Loucy (cell line): ENCODE measurements at regions not wholly inside any gene's neighbourhood (a gene's known extent, or its start where the extent isn't known, plus 50 kb on each side); places are given as distances from the start of the nearest gene placed in this dataset.

ENCODE experiments used
- H2AFZ ChIP-seq: fragments of 200-600 bp; sonication (generic); 2 replicates; pipeline ENCODE4 v1.6.0; 2016; ENCODE audit warnings: antibody characterized with exemption, mild to moderate bottlenecking, low read length, moderate library complexity
- H3F3A ChIP-seq: fragments of 200-600 bp; 2 replicates; pipeline ENCODE4 v1.6.0; 2016; ENCODE audit warnings: antibody characterized with exemption, low read depth, mild to moderate bottlenecking
- H3K27me3 ChIP-seq: fragments of 200-600 bp; sonication (generic); 2 replicates; pipeline ENCODE4 v1.6.1; 2014; ENCODE audit warnings: low read length, mild to moderate bottlenecking; ENCODE audit not compliant: insufficient read depth, poor library complexity, severe bottlenecking
- H3K36me3 ChIP-seq: fragments of 200-600 bp; sonication (generic); 2 replicates; pipeline ENCODE4 v1.6.1; 2016; ENCODE audit warnings: low read length; ENCODE audit not compliant: insufficient read depth
- H3K4me1 ChIP-seq: fragments of 200-600 bp; sonication (generic); 2 replicates; pipeline ENCODE4 v1.5.1; 2014; ENCODE audit warnings: low read length, mild to moderate bottlenecking; ENCODE audit not compliant: insufficient read depth, poor library complexity, severe bottlenecking
- H3K4me2 ChIP-seq: fragments of 200-600 bp; sonication (generic); 2 replicates; pipeline ENCODE4 v1.6.0; 2014; ENCODE audit warnings: antibody characterized with exemption, low read length, low read depth, mild to moderate bottlenecking; ENCODE audit not compliant: poor library complexity, severe bottlenecking
- H3K4me3 ChIP-seq: fragments of 200-600 bp; sonication (generic); 2 replicates; pipeline ENCODE4 v1.5.1; 2014; ENCODE audit warnings: low read length, mild to moderate bottlenecking, mixed read lengths; ENCODE audit not compliant: poor library complexity, severe bottlenecking
- H3K79me2 ChIP-seq: fragments of 200-600 bp; sonication (generic); 2 replicates; pipeline ENCODE4 v1.6.1; 2014; ENCODE audit warnings: low read length; ENCODE audit not compliant: insufficient read depth
- H3K9ac ChIP-seq: fragments of 200-600 bp; sonication (generic); 2 replicates; pipeline ENCODE4 v1.6.0; 2014; ENCODE audit warnings: mild to moderate bottlenecking, low read depth, low read length, moderate library complexity; ENCODE audit not compliant: poor library complexity, severe bottlenecking
- H3K9me2 ChIP-seq: fragments of 200-600 bp; sonication (generic); replicated peaks from 2 replicates; pipeline ENCODE4 v1.6.1; 2016; ENCODE audit warnings: low read depth, low read length, mixed read lengths
- H3K9me3 ChIP-seq: fragments of 200-600 bp; sonication (generic); 2 replicates; pipeline ENCODE4 v1.6.1; 2014; ENCODE audit warnings: mild to moderate bottlenecking, antibody characterized with exemption, low read length, low read depth; ENCODE audit not compliant: insufficient read depth
- H4K20me1 ChIP-seq: fragments of 200-600 bp; sonication (generic); 2 replicates; pipeline ENCODE4 v1.6.0; 2014; ENCODE audit warnings: antibody characterized with exemption, low read length, mild to moderate bottlenecking; ENCODE audit not compliant: insufficient read depth, poor library complexity, severe bottlenecking
- EZH2phosphoT487 ChIP-seq: fragments of 200-600 bp; IDR thresholded peaks from 2 replicates; pipeline ENCODE4 v1.6.1; 2018; ENCODE audit warnings: antibody characterized with exemption, mild to moderate bottlenecking, moderate library complexity, borderline replicate concordance
- TF ChIP-seq, protein P1 (sequence below): fragments of 200-600 bp; sonication (generic); conservative IDR thresholded peaks from 2 replicates; pipeline ENCODE4 v1.5.1; 2014; ENCODE audit warnings: mild to moderate bottlenecking, antibody characterized with exemption, low read length

DNA sequence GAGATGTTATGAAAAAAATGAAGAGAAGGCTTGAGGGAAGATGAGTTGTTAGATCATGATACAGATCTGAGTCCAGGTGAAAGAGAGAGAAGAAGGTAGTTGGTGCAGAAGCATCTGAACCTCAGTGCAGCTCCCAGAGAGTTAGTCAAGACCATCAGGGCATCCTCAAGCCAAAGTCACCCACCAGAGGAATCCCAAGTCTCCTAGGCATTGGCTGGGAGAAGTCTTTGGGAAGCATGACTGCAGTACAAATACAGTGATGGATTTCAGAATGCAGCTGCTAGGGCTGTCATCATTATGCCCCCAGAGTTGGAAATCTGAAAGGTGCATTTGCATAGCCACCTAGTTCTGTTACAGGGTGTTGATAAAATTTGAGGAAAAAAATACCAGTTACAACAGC lies 59.7 kb upstream of the GALNT18 start:
- Histone ChIP-seq H2AFZ (no peak overlapping the region), H3K9ac (no peak overlapping the region), H3K9me3 (0 out of 2 replicates have a peak, but pooled peaks cover 6% of the 10 kb centered on the region), H4K20me1 (no peaks in the 10 kb centered on the region), H3K4me3 (no peak overlapping the region), H3K79me2 (no peaks in the 10 kb centered on the region), H3K27me3 (no peaks in the 10 kb centered on the region), H3K4me2 (no peak overlapping the region), H3K4me1 (no peaks in the 10 kb centered on the region), H3K36me3 (no peaks in the 10 kb centered on the region), H3F3A (no peaks in the 10 kb centered on the region), H3K9me2 (no peaks in the 10 kb centered on the region)
- TF ChIP-seq, protein P1, sequence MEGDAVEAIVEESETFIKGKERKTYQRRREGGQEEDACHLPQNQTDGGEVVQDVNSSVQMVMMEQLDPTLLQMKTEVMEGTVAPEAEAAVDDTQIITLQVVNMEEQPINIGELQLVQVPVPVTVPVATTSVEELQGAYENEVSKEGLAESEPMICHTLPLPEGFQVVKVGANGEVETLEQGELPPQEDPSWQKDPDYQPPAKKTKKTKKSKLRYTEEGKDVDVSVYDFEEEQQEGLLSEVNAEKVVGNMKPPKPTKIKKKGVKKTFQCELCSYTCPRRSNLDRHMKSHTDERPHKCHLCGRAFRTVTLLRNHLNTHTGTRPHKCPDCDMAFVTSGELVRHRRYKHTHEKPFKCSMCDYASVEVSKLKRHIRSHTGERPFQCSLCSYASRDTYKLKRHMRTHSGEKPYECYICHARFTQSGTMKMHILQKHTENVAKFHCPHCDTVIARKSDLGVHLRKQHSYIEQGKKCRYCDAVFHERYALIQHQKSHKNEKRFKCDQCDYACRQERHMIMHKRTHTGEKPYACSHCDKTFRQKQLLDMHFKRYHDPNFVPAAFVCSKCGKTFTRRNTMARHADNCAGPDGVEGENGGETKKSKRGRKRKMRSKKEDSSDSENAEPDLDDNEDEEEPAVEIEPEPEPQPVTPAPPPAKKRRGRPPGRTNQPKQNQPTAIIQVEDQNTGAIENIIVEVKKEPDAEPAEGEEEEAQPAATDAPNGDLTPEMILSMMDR, result no peak
- no peak for TF ChIP-seq EZH2phosphoT487

DNA sequence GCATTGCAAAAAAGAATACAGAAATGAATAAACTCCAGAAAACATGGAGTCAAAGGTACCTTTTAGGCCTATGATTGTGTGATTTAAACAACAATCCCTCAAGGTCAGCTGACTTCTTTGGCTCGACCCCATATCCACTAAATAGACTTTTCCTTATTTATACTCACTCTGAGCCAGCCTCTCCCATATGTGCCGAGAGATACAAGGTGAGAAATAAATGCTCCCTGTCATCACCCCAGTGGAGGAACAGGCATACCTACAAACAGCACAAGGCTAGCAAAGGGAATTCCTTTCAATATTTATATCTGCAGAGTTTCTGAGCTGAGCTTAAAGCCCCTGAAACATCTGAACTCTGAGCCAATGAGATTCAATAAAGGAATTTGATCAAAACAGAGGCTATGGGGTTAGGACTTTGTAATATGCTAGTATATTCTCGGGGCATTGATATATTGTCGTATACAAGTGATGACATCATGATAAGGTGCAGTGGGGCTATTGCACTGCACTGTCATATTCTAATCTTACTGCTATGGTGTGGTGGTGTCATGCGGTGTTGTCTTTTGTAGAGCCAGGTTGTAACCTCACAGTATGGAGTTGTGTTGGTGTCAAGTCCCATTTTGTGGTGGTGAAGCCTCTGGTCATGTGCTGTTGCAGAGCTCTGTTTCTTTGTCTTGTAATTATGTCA lies 56.0 kb upstream of the GALNT18 start:
- H3K4me1 ChIP-seq, result no peaks in the 10 kb centered on the region
- H4K20me1 ChIP-seq, result no peaks in the 10 kb centered on the region
- no peak overlapping the region for H3K9ac ChIP-seq
- no peak for TF ChIP-seq EZH2phosphoT487
- TF ChIP-seq, protein P1, result no peak
- no peaks in the 10 kb centered on the region for H3K9me3 ChIP-seq
- H3K36me3 ChIP-seq, result no peaks in the 10 kb centered on the region
- H3F3A ChIP-seq, result no peaks in the 10 kb centered on the region
- H3K4me2 ChIP-seq, result no peak overlapping the region
- no peaks in the 10 kb centered on the region for H3K79me2 ChIP-seq
- no peaks in the 10 kb centered on the region for H3K9me2 ChIP-seq
- H2AFZ ChIP-seq, result no peak overlapping the region
- no peak overlapping the region for H3K4me3 ChIP-seq
- H3K27me3 ChIP-seq, result no peaks in the 10 kb centered on the region

DNA sequence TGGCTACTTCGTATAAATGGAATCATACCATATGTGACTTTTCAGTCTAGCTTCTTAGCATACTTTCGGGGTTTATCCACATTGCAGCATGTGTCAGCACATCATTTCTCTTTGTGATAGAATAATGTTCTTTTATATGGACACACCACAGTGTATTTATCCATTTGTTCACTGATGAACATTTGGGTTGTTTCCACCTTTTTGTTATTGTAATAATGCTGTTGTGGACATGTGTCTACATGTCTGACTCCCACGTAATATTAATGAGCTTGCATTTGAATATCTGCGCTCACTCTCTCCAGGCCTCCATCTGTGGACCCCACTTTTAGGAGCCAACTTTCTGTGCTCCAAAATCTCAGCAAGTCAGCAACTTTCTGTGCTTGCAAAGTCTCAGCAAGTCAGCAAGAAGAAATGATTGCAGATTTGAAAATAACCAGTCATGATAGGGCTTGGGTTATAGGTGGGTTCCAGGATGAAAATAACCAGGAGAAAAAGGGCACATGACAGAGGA lies 53.9 kb upstream of the GALNT18 start:
- H3K79me2 ChIP-seq, result no peaks in the 10 kb centered on the region
- no peak for TF ChIP-seq EZH2phosphoT487
- TF ChIP-seq, protein P1, result no peak
- no peaks in the 10 kb centered on the region for H3K9me3 ChIP-seq
- H3K9ac ChIP-seq, result no peak overlapping the region
- H3K36me3 ChIP-seq, result no peaks in the 10 kb centered on the region
- no peaks in the 10 kb centered on the region for H3K9me2 ChIP-seq
- H3K4me3 ChIP-seq, result no peak overlapping the region
- no peaks in the 10 kb centered on the region for H4K20me1 ChIP-seq
- H3K27me3 ChIP-seq, result no peaks in the 10 kb centered on the region
- H3K4me2 ChIP-seq, result no peak overlapping the region
- no peaks in the 10 kb centered on the region for H3F3A ChIP-seq
- no peaks in the 10 kb centered on the region for H3K4me1 ChIP-seq
- no peak overlapping the region for H2AFZ ChIP-seq
